Cardiac muscle cell (in vitro differentiated cells and primary cell): ENCODE measurements at regions not wholly inside any gene's neighbourhood (a gene's known extent, or its start where the extent isn't known, plus 50 kb on each side); places are given as distances from the start of the nearest gene placed in this dataset.

Experiments
- DNase-seq, 2 donors: peaks; one replicate each; pipeline versions ENCODE4 v3.0.0 to v3.0.0-alpha.2; 2010 to 2017; ENCODE audit warnings: low read depth in 1 of 2, low spot score in 1 of 2
- H3K27ac ChIP-seq: fragments of 200-600 bp; sonication (generic); 2 replicates; pipeline ENCODE4 v1.5.1; 2016
- H3K27me3 ChIP-seq: fragments of 200-600 bp; sonication (generic); 2 replicates; pipeline ENCODE4 v1.6.0; 2016; ENCODE audit warnings: control low read depth
- H3K36me3 ChIP-seq: fragments of 200-600 bp; sonication (generic); 2 replicates; pipeline ENCODE4 v1.5.1; 2016; ENCODE audit warnings: control low read depth
- H3K4me1 ChIP-seq: fragments of 200-600 bp; sonication (generic); 2 replicates; pipeline ENCODE4 v1.8.1; 2017; ENCODE audit warnings: low read depth, mild to moderate bottlenecking, mixed run types
- H3K4me3 ChIP-seq: fragments of 200-600 bp; sonication (generic); 2 replicates; pipeline ENCODE4 v1.5.1; 2016; ENCODE audit warnings: mild to moderate bottlenecking
- H3K9me3 ChIP-seq: fragments of 200-600 bp; sonication (generic); 2 replicates; pipeline ENCODE4 v1.5.1; 2017; ENCODE audit warnings: low read depth, mild to moderate bottlenecking, control low read depth
- TF ChIP-seq, protein P1 (sequence below): IDR thresholded peaks from 2 replicates; pipeline ENCODE4 v1.5.1; 2012; ENCODE audit warnings: low read depth, mild to moderate bottlenecking, low read length

DNA sequence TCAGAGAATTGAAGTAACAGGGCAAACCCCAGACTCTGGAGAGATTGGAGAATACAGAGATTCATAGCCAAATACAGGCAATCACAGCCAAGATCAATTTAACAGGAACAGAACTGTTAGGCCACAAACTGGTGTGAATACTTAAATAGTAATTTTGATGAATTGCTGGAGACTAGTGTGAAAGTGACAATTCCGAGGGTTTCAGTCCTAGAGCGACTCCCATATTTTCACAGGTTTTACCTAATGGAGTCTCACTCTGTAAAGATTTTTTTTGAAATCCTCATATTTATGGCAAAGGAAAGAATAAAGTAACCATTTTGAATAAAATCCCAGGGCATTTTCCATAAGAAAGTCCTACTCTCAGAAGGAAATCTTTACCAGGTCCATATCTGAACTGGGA, 135.5 kb downstream of the MMUT start:
- DNase-seq, result no peak
- no peaks in the 10 kb centered on the region for H3K36me3 ChIP-seq
- H3K27ac ChIP-seq, result no peak overlapping the region
- no peaks in the 10 kb centered on the region for H3K27me3 ChIP-seq
- H3K9me3 ChIP-seq, result no peaks in the 10 kb centered on the region
- H3K4me3 ChIP-seq, result no peak overlapping the region
- H3K4me1 ChIP-seq, result no peaks in the 10 kb centered on the region
- TF ChIP-seq, protein P1, sequence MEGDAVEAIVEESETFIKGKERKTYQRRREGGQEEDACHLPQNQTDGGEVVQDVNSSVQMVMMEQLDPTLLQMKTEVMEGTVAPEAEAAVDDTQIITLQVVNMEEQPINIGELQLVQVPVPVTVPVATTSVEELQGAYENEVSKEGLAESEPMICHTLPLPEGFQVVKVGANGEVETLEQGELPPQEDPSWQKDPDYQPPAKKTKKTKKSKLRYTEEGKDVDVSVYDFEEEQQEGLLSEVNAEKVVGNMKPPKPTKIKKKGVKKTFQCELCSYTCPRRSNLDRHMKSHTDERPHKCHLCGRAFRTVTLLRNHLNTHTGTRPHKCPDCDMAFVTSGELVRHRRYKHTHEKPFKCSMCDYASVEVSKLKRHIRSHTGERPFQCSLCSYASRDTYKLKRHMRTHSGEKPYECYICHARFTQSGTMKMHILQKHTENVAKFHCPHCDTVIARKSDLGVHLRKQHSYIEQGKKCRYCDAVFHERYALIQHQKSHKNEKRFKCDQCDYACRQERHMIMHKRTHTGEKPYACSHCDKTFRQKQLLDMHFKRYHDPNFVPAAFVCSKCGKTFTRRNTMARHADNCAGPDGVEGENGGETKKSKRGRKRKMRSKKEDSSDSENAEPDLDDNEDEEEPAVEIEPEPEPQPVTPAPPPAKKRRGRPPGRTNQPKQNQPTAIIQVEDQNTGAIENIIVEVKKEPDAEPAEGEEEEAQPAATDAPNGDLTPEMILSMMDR, result no peak

DNA sequence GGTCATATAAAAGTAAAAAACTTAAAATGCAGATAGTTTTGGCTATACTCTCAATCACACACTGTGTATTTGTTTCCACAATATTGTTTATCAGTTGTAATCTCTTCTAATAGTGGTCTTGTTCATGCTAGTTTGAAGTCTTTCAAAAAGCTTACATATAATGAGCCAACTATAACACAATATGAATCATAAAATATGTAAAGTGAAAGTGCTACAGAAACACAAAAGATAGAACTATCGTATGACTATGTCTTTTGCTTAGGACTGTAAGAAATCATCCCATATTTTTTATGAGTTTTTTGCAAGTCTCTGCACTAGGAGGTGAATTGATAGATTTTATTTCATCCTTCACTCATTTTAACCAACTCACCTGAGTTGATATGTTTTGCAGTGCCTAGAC, 136.0 kb downstream of the MMUT start:
- no peaks in the 10 kb centered on the region for H3K27me3 ChIP-seq
- H3K4me3 ChIP-seq, result no peak overlapping the region
- H3K4me1 ChIP-seq, result no peaks in the 10 kb centered on the region
- H3K27ac ChIP-seq, result no peak overlapping the region
- DNase-seq, result no peak
- H3K36me3 ChIP-seq, result no peaks in the 10 kb centered on the region
- H3K9me3 ChIP-seq, result no peaks in the 10 kb centered on the region
- TF ChIP-seq, protein P1, result no peak

DNA sequence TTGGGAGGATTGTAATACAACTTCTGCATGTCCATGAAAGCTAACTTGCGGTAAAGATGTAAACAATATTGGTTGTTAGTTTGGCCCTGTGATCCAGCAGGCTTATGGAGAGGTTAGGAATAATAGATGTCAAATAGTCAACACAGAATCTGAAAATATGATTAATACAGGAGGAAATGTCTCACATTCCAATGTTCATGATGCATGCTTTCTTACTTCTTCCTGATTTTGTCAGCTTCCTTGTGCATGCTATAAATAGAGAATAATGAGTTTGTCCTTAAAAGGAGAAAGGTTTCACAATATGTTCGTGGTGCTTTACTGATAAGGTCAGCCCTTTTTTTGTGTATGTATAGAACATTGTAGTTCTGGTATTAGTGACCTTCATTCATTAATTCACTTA, 136.7 kb downstream of the MMUT start:
- Histone ChIP-seq H3K9me3 (no peaks in the 10 kb centered on the region), H3K36me3 (no peaks in the 10 kb centered on the region), H3K4me3 (no peak overlapping the region), H3K4me1 (no peaks in the 10 kb centered on the region), H3K27me3 (no peaks in the 10 kb centered on the region), H3K27ac (no peak overlapping the region)
- peak in 1 of 2 donors; percentile 87 for DNase-seq
- TF ChIP-seq, protein P1, result no peak

DNA sequence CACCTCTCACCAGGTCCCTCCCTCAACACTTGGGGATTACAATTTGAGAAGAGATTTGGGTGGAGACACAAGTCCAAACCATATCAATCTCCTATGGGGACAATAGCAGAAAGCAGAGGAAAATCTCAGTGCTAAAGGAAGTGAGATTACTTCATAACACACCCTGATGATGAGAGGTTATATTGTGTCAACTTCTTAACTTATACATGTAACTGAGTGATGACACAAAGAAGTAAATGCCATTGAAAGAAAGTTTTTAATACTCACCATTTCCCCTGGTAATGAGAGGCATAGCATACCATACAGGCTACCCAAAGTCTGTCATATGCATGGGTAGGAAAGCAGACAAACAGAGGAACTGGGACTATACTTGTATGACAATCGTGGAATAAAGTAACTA, 137.2 kb downstream of the MMUT start:
- Histone ChIP-seq H3K4me3 (no peak overlapping the region), H3K27ac (no peak overlapping the region), H3K4me1 (no peaks in the 10 kb centered on the region), H3K36me3 (no peaks in the 10 kb centered on the region), H3K9me3 (no peaks in the 10 kb centered on the region), H3K27me3 (no peaks in the 10 kb centered on the region)
- peak in 1 of 2 donors; percentile 20 for DNase-seq
- TF ChIP-seq, protein P1, result no peak

DNA sequence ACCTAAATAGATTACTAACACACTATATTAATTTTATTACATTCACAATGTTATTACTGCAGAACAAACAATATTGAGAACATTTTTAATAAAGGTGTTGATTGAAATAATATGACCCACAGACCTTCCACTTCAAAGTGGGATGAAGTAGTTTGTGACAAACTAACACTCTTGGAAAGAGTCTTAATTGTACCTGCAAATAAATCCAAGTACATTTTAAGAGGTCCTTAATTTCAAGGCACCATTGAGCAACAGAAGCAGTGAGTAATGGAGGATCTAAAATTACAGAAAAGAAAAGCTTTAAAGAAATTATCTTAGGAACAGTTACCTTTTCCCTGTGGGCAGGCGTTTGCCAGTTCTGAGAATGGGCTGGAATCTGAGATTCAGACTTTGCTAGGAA, 140.2 kb downstream of the MMUT start:
- TF ChIP-seq, protein P1, result no peak
- no peaks in the 10 kb centered on the region for H3K27me3 ChIP-seq
- no peak overlapping the region for H3K27ac ChIP-seq
- no peaks in the 10 kb centered on the region for H3K9me3 ChIP-seq
- H3K4me1 ChIP-seq, result no peaks in the 10 kb centered on the region
- DNase-seq, result no peak
- H3K36me3 ChIP-seq, result no peaks in the 10 kb centered on the region
- no peak overlapping the region for H3K4me3 ChIP-seq

DNA sequence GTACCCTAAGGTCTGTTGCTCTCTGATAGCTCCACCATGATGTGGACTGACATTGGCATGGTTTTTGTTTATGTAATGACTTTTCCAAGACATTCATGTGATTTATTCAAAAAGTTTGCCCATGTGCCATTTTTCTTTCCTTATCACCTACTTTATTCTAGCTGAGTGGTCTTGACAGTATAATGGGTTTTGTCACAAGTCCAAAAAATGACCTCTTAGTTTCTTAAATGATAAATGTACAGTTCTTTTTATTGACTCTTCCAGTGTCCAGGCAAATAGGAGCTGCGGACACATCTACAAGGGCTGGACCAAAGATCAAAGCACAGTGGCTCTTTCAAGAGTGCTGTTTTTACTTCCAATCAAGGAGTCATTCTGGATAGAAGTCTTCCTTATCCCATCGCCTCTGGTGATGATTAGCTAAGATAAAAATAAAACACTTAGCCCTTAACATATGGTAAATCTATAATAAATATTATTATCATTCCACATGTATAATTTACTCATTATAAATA, 141.4 kb downstream of the MMUT start:
- no peaks in the 10 kb centered on the region for H3K27me3 ChIP-seq
- no peaks in the 10 kb centered on the region for H3K9me3 ChIP-seq
- TF ChIP-seq, protein P1, result no peak
- H3K4me3 ChIP-seq, result no peak overlapping the region
- no peaks in the 10 kb centered on the region for H3K4me1 ChIP-seq
- H3K36me3 ChIP-seq, result no peaks in the 10 kb centered on the region
- no peak for DNase-seq
- no peak overlapping the region for H3K27ac ChIP-seq
